Activated CD8-positive, alpha-beta memory T cell treated with anti-CD3 and anti-CD28 coated beads, Interleukin-2, amount 10 ng/mL, durations not matched to agents 7 days and 5 days (primary cell): ENCODE measurements at regions not wholly inside any gene's neighbourhood (a gene's known extent, or its start where the extent isn't known, plus 50 kb on each side); places are given as distances from the start of the nearest gene placed in this dataset.
"Not testable (repeated sequence)": the region's sequence is repeated elsewhere in the genome, so short reads cannot be mapped to it uniquely, and the experiment has no call there.

Source experiments
- ATAC-seq: fragments of 150-1000 bp; cut with Tn5 transposase; one replicate; pipeline ENCODE4 v1.10.0; 2021; ENCODE audit warnings: moderate library complexity
- CTCF ChIA-PET: fragments of 350-600 bp; sonication (Branson Sonifier 250); formaldehyde crosslinking; loops from one replicate; lab custom pipeline; 2021; ENCODE audit warnings: antibody characterized with exemption; lab: Charles Lee
- DNase-seq: peaks from one replicate; pipeline ENCODE4 v3.0.0-alpha.2; 2020
- H3K27ac Mint-ChIP-seq: one replicate; pipeline ENCODE4 v1.8.0; 2021; ENCODE audit warnings: mild to moderate bottlenecking, mixed read lengths
- H3K27me3 Mint-ChIP-seq: one replicate; pipeline ENCODE4 v1.8.0; 2021; ENCODE audit warnings: mixed read lengths
- H3K36me3 Mint-ChIP-seq: one replicate; pipeline ENCODE4 v1.8.0; 2021; ENCODE audit warnings: mild to moderate bottlenecking, mixed read lengths
- H3K4me1 Mint-ChIP-seq: one replicate; pipeline ENCODE4 v1.8.0; 2021; ENCODE audit warnings: mixed read lengths
- H3K4me3 Mint-ChIP-seq: one replicate; pipeline ENCODE4 v1.8.0; 2021; ENCODE audit warnings: mild to moderate bottlenecking, moderate library complexity, mixed read lengths
- H3K9me3 Mint-ChIP-seq: one replicate; pipeline ENCODE4 v1.8.0; 2022; ENCODE audit warnings: low read depth, mixed read lengths

DNA sequence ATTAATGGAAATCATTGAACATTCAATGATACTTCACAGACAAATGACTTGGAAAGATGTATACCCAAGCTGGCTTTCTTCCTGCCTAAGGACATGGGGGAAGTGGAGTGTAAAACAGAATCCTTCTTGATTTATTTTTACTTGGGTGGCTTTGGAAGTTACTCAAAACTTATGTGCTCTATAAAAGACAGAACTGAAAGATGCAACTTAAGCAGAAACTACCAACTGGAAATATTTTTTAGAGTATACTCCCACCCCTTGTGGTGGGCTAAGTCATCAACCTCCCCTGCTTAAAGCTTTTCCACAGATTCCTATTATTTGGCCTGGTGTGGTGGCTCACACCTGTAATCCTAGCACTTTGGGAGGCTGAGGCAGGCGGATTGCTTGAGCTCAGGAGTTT is 126.0 kb upstream of the ATP2B1 start:
- H3K4me1 Mint-ChIP-seq = no peaks in the 10 kb centered on the region
- no peaks in the 10 kb centered on the region for H3K9me3 Mint-ChIP-seq
- no peak overlapping the region for H3K27ac Mint-ChIP-seq
- CTCF ChIA-PET = no interaction called here
- ATAC-seq = no peak
- no peak overlapping the region for H3K4me3 Mint-ChIP-seq
- H3K36me3 Mint-ChIP-seq = no peaks in the 10 kb centered on the region
- H3K27me3 Mint-ChIP-seq = no peaks in the 10 kb centered on the region
- DNase-seq = no peak

DNA sequence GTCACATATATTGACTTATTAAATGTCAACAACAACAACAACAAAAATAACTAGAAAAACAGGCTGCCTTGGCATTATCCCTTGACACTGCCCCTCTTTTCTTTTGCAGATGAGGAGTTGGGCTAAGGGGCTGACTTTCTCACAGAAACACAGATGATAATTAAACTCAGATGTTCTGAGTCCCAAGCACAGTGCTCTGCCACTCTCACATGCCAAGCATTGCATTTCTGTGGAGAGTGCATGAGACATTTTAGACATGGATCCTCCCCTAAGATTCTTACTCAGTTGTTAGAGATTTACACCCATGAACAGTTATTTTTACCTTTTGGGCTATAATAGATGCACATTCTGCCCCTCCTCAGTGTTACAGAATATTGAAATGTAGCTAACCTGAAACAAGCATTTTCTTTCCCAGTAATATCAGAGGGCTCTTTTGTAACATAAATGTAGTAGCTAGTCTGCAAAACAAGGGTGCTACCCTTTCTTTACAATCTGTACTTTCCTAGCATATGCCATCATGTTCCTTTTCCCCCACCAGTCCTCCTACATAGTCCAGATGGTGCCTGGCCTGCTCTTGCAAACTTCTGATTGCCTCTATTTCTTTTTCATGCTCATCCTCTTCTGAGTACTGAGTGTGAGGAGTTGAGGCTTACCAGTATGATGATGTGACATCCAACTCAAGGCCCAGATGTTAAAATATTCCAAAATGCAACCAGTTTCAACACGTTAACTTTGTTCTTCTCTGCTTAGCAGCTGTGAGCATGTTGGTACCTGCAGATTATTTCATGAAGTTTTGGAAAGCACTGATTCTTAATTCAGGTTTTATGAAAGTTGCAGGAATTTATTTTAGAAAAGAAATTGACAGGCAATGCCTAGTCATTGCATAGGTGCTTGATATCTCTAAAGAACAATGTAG is 125.0 kb upstream of the ATP2B1 start:
- Mint-ChIP-seq H3K27me3 (no peaks in the 10 kb centered on the region), H3K4me1 (no peaks in the 10 kb centered on the region), H3K27ac (no peak overlapping the region), H3K36me3 (no peaks in the 10 kb centered on the region), H3K9me3 (no peaks in the 10 kb centered on the region), H3K4me3 (no peak overlapping the region)
- CTCF ChIA-PET = no interaction called here
- DNase-seq (no peak), ATAC-seq (no peak)

DNA sequence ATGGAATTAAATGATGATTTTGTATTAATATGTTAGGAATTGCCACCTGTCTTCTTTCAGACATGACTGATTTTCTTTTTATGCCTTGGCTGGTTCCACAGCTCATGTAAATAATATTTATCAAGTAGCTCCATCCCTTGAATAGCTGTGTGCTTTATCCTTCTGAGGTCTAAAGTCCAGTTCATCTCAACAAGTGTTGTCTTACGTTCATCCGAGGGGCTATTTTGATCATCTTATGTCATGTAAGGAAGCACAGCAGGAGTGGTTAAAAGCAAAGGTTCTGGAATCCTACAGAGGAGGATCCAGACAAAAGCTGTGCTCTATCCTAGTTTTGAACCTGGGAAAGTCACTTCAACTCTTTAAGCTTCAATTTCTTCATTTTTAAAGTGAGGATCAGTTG is 123.7 kb upstream of the ATP2B1 start:
- Mint-ChIP-seq H3K4me1 (no peaks in the 10 kb centered on the region), H3K36me3 (no peaks in the 10 kb centered on the region), H3K27ac (no peak overlapping the region), H3K4me3 (no peak overlapping the region), H3K9me3 (no peaks in the 10 kb centered on the region), H3K27me3 (no peaks in the 10 kb centered on the region)
- DNase-seq (no peak), ATAC-seq (no peak)
- CTCF ChIA-PET = no interaction called here

DNA sequence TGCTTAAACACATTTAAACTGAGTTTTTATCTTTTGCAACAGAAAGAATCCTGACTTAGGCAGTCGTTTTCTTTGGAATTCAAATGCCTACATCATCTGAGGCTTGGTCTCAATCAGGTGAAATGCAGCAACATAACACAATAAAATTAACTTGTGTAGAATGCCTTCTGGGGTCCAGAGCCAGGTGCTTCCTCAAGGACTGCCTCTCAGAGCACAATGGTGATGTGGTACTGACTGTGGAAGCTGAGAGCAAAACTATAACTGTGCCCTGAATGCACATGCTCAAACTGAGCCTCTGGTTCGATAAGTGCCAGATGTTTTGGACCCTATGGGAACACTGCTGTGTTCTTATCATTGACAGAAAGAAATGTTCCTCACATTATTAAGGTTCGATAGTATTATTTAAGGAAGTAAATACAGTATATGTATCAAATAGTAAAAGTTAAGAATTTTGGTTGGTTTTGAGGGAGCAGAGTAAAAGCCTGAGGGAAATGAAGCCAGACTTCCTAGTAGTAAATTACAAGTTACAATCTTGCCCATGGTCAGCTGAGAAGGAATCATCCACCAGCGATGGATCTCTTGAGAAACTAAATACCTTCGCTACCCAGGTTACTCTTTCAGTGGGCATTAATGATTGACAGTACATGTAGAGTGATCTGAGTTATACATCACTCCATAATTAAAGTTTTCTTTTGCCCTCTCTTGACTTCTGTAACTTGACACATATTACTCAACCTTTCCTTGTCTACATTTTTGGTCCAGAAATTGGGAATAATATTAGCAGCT is 122.9 kb upstream of the ATP2B1 start:
- ATAC-seq (no peak), DNase-seq (no peak)
- Mint-ChIP-seq H3K27ac (no peak overlapping the region), H3K27me3 (no peaks in the 10 kb centered on the region), H3K4me1 (no peaks in the 10 kb centered on the region), H3K4me3 (no peak overlapping the region), H3K9me3 (no peaks in the 10 kb centered on the region), H3K36me3 (no peaks in the 10 kb centered on the region)
- CTCF ChIA-PET = no interaction called here

DNA sequence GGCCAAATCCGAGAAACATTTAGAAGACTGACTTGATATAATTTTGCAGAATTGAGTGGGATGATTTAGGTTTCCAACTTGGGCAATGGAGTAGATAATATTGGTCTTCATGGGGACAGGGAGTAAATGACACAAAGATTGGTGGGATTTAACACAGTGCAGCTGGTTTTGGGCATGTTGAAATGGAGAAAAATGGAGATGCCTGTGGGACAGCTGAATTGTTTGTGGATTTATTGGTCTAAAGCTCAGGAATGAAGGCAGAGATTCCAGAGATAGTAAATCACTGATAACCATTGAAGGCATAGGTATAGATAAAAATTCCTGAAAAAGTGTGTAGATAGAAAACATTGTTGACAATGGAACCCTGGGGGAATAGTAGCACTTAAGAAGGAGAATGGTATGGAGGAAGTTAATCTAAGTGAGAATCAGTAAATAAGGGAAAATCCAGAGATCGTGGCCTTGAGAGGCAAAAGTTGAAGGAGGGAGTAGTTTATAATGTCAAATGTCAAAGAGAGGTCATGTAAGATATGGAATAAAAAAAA is 120.9 kb upstream of the ATP2B1 start:
- Mint-ChIP-seq H3K9me3 (no peaks in the 10 kb centered on the region), H3K4me1 (peaks cover 4% of the 10 kb centered on the region), H3K4me3 (no peak overlapping the region), H3K27ac (no peak overlapping the region), H3K27me3 (no peaks in the 10 kb centered on the region), H3K36me3 (no peaks in the 10 kb centered on the region)
- CTCF ChIA-PET = no interaction called here
- DNase-seq (no peak), ATAC-seq (no peak)

DNA sequence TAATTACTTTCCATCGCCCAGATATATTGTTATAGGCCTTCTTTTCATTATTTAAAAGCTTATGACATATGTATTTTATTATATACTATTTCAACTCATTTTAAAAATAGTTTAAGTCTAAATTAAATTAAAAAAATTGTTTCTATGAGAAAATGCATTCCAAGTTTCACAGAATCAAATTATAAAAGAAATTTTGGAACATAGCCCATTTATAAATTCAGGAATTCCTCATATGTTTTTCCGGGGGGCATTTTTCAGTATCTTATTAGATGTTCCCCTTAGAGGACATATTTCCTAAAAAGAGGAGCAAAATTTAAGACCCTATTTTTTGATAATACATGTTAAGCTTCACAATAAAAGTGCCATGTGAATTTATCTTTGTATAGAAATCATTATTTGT is 119.9 kb upstream of the ATP2B1 start:
- CTCF ChIA-PET = no interaction called here
- H3K36me3 Mint-ChIP-seq = no peaks in the 10 kb centered on the region
- peaks cover 4% of the 10 kb centered on the region for H3K4me1 Mint-ChIP-seq
- H3K9me3 Mint-ChIP-seq = no peaks in the 10 kb centered on the region
- ATAC-seq (no peak), DNase-seq (no peak)
- H3K27ac Mint-ChIP-seq = no peak overlapping the region
- H3K4me3 Mint-ChIP-seq = no peak overlapping the region
- no peaks in the 10 kb centered on the region for H3K27me3 Mint-ChIP-seq

DNA sequence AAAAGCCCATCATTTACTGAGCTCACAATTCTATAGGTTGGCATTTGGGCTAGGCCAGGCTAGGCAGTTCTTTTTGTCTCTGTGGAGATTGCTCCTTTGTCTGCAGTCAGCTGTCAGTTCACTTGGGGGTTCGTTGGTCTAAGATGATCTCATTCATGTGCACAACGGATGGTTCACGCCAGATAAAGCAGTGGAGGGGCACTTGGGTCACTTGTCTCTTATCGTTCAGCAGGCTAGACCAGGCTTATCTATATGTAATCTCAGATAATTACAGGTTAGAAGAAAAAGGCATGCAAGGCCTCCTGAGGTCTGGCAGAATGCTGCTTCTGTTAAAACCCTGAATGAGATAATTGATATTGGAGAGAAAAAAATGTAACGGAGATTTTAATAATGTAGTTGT is 119.0 kb upstream of the ATP2B1 start:
- no peak overlapping the region for H3K4me3 Mint-ChIP-seq
- H3K36me3 Mint-ChIP-seq = no peaks in the 10 kb centered on the region
- H3K27me3 Mint-ChIP-seq = no peaks in the 10 kb centered on the region
- CTCF ChIA-PET = no interaction called here
- no peak overlapping the region for H3K27ac Mint-ChIP-seq
- peaks cover 4% of the 10 kb centered on the region for H3K4me1 Mint-ChIP-seq
- H3K9me3 Mint-ChIP-seq = no peaks in the 10 kb centered on the region
- no peak for DNase-seq
- no peak for ATAC-seq

DNA sequence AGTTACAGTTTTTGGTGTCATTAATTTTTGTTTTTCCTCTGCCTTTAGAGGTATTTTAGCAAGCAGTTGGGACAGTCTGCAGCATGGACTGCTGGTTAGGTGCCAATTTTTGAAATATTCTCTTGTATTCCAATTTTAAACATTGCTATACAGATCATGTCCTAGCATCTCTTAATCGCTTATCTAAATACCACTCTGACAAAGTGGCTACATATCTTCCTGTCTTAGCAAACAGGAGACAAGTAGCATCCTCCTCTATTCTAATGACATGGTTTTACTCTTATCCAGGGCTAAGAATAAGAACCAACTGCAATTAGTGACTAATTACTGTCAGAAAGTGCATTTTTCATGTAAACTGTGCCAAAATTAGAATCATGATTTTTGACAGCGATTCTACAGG is 117.8 kb upstream of the ATP2B1 start:
- no peaks in the 10 kb centered on the region for H3K9me3 Mint-ChIP-seq
- H3K36me3 Mint-ChIP-seq = no peaks in the 10 kb centered on the region
- H3K4me1 Mint-ChIP-seq = peaks cover 4% of the 10 kb centered on the region
- ATAC-seq (no peak), DNase-seq (no peak)
- no peak overlapping the region for H3K27ac Mint-ChIP-seq
- no peaks in the 10 kb centered on the region for H3K27me3 Mint-ChIP-seq
- CTCF ChIA-PET = no interaction called here
- H3K4me3 Mint-ChIP-seq = no peak overlapping the region

DNA sequence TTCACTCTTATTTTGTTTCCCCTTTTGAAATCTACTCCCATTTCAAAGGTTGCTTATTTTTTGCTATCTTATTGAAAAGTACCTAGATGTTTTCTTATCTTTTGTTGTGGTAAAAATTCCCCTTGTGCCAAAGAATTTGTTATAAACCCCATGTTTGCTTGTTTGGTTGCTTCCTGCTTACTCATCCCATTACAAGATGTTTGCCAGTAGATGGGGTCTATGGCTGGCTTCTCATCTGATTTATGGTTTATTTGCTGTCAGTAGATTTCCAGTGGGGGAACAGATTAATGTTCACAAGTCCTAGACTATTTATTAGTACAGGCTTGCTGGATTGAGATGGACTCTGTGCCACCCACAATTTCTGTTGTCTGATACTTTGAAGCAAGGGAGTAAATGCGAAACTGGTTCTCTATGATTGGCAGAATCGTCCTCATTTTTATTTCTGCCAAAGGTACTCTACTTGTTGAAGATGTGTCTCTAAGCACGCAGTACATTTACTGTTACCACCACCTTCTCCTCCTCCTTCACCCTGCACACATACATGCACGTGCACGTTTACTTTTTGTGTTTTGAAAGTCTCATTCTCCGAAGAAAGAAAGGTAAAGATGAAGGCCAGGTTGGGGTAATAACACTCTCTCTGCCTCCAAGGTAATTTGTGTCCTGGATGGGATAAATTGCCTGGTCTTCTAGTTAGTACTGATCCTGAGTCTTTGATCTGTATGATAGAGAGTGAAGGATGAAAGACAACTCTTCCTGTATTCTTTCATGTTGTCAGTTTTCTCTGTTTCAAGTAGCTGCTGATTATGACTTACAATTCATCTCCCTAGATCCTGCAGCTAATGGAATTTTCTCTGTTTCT is 117.2 kb upstream of the ATP2B1 start:
- CTCF ChIA-PET = no interaction called here
- Mint-ChIP-seq H3K27me3 (no peaks in the 10 kb centered on the region), H3K4me1 (peaks cover 4% of the 10 kb centered on the region), H3K36me3 (no peaks in the 10 kb centered on the region), H3K9me3 (no peaks in the 10 kb centered on the region), H3K27ac (no peak overlapping the region), H3K4me3 (no peak overlapping the region)
- ATAC-seq (no peak), DNase-seq (no peak)

DNA sequence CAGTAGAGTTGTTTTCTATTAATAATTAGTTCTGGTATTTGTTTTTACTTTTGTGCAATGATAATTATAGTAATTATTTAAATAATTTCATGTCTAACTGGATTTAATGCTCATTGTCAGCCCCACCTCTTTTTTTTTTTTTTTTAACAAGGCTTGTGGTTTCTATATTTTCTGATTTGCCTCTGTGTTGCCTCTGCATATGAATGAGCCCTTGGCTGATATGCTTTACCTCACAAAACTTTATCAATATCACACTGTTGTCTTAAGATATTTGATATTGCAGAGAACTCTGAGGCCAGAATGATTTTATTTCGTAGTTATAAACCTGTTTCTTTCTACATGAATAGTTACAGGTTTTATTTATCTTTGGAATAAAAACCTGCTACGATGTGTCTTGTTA is 116.2 kb upstream of the ATP2B1 start:
- Mint-ChIP-seq H3K4me1 (peaks cover 4% of the 10 kb centered on the region), H3K4me3 (no peak overlapping the region), H3K27me3 (no peaks in the 10 kb centered on the region), H3K9me3 (peaks cover 2% of the 10 kb centered on the region), H3K36me3 (no peaks in the 10 kb centered on the region), H3K27ac (no peak overlapping the region)
- CTCF ChIA-PET = no interaction called here
- ATAC-seq (no peak), DNase-seq (no peak)

DNA sequence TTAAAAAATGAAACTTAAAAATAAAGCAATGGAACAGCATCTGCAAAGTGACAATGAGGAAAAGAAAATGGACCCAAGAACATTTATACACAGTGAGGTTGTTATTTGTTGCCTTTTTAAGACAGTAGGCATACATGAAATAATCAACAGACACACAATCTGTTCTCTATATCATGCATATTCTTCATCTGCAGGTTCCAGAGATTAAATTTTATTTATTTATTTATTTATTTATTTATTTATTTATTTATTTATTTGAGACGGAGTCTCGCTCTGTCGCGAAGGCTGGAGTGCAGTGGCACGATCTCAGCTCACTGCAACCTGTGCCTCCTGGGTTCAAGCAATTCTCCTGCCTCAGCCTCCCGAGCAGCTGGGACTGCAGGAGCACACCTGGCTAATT is 114.4 kb upstream of the ATP2B1 start:
- CTCF ChIA-PET, H3K9me3 Mint-ChIP-seq, ATAC-seq, DNase-seq, H3K27ac Mint-ChIP-seq, H3K4me1 Mint-ChIP-seq, H3K27me3 Mint-ChIP-seq, H3K36me3 Mint-ChIP-seq, H3K4me3 Mint-ChIP-seq: not testable (repeated sequence)

DNA sequence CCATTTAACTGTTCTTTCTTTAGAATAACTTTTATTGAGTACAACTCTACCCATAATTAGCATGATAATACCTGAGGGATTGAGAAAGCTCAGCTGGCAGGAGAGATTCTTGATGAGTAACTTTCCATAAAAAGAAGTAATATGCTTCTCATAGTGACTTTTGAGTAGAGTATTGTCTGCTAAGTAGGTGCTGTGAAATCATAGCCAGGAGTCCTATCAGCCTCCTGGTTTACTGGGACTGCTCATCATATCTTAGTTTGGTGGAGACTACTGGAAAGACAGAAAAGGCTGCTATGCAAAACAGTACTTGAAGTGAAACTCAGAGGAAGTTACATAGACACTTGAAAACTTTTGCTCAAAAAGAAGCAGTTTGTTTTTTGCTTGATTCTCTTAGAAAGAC is 113.3 kb upstream of the ATP2B1 start:
- H3K4me1 Mint-ChIP-seq = peaks cover 4% of the 10 kb centered on the region
- no peaks in the 10 kb centered on the region for H3K27me3 Mint-ChIP-seq
- H3K9me3 Mint-ChIP-seq = peaks cover 2% of the 10 kb centered on the region
- H3K36me3 Mint-ChIP-seq = no peaks in the 10 kb centered on the region
- DNase-seq (no peak), ATAC-seq (no peak)
- CTCF ChIA-PET = no interaction called here
- no peak overlapping the region for H3K27ac Mint-ChIP-seq
- H3K4me3 Mint-ChIP-seq = no peak overlapping the region

DNA sequence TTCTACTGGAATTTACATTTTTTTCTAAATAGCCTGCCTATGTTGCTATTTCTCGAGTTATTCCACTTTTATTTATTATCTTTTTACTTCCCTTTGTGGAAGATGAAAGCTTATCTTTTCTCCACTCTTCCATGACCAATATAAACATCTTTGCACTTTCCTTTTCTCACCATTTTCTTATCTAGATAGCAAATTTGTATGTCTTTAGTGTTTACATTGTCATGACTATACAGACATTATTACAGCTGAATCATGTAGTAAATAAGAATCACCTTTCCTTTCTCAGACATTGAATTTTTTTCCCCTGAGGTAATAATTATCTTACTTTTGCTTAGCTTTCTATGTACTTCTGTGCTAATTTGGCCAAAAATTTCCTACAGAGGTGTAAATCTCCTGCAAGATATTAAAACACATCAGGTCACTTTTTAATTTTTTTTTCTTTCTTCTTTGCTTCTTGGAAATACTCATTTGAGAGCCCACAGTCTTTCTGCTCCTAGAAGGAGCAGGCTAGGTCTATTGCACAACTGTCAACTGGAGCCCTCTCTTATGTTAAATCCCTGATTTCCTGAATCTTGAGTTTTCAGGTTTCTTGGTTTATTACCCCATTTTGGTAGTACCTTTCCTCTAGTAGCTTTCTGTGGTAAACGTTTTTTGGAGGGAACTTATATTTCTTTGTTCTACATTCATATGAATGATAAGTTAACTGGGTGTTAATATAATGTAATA is 109.0 kb upstream of the ATP2B1 start:
- Mint-ChIP-seq H3K27ac (no peak overlapping the region), H3K9me3 (peaks cover 2% of the 10 kb centered on the region), H3K27me3 (no peaks in the 10 kb centered on the region), H3K36me3 (no peaks in the 10 kb centered on the region), H3K4me1 (no peaks in the 10 kb centered on the region), H3K4me3 (no peak overlapping the region)
- CTCF ChIA-PET = interaction anchor here (1.2 to 1.3 kb wide), 2 partner anchors 14 to 64 kb away, joined by 3 read pairs; no protein-coding TSS in a partner anchor
- ATAC-seq = no peak
- no peak for DNase-seq
